Retinal pigment epithelial cell (primary cell): ENCODE measurements at regions not wholly inside any gene's neighbourhood (a gene's known extent, or its start where the extent isn't known, plus 50 kb on each side); places are given as distances from the start of the nearest gene placed in this dataset.
"Not testable (repeated sequence)": the region's sequence is repeated elsewhere in the genome, so short reads cannot be mapped to it uniquely, and the experiment has no call there.

ENCODE experiments used
- DNase-seq: peaks from one replicate; pipeline ENCODE4 v3.0.0-alpha.2; 2010; ENCODE audit warnings: low read depth
- H3K4me3 ChIP-seq: 2 replicates; pipeline ENCODE4 v1.5.1; 2011; ENCODE audit warnings: mild to moderate bottlenecking, low read length, control low read depth, moderate library complexity
- TF ChIP-seq, protein P1 (sequence below): conservative IDR thresholded peaks from 2 replicates; pipeline ENCODE4 v1.5.1; 2011; ENCODE audit warnings: low read depth, low read length, control low read depth, inconsistent platforms

GRCh38 chr7:156327474-156327873, 313.1 kb upstream of the RNF32 start:
- no peak for DNase-seq
- TF ChIP-seq, protein P1, sequence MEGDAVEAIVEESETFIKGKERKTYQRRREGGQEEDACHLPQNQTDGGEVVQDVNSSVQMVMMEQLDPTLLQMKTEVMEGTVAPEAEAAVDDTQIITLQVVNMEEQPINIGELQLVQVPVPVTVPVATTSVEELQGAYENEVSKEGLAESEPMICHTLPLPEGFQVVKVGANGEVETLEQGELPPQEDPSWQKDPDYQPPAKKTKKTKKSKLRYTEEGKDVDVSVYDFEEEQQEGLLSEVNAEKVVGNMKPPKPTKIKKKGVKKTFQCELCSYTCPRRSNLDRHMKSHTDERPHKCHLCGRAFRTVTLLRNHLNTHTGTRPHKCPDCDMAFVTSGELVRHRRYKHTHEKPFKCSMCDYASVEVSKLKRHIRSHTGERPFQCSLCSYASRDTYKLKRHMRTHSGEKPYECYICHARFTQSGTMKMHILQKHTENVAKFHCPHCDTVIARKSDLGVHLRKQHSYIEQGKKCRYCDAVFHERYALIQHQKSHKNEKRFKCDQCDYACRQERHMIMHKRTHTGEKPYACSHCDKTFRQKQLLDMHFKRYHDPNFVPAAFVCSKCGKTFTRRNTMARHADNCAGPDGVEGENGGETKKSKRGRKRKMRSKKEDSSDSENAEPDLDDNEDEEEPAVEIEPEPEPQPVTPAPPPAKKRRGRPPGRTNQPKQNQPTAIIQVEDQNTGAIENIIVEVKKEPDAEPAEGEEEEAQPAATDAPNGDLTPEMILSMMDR = no peak
- no peak overlapping the region for H3K4me3 ChIP-seq

DNA sequence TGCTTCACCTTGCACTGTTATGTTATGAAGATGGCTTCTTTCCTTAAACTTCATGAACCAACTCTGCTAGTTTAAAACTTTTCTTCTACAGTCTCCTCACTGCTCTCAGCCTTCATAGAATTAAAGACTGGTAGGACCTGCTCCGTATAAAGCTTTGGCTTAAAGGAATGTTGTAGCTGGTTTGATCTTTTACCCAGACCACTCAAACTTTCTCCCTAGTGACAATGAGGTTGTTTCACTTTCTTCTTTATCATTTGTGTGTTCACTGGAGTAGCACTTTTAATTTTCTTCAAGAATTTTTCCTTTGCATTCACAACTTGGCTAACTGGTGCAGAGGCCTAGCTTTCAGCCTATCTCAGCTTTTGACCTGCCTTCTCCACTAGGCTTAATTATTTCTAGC, 316.4 kb upstream of the RNF32 start:
- TF ChIP-seq, protein P1 = no peak
- DNase-seq = no peak
- no peak overlapping the region for H3K4me3 ChIP-seq

DNA sequence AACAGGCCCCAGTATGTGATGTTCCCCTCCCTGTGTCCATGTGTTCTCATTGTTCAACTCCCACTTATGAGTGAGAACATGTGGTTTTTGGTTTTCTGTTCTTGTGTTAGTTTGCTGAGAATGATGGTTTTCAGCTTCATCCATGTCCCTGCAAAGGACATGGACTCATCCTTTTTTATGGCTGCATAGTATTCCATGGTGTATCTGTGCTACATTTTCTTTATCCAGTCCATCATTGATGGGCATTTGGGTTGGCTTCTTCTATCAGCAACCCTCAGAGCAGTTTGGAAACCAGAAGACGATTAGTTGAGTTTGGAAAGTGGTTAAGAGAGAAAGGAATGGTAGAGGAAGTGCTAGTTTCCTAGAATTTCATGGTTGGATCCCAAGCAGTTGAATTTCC, 319.1 kb upstream of the RNF32 start:
- not testable (repeated sequence) for H3K4me3 ChIP-seq

DNA sequence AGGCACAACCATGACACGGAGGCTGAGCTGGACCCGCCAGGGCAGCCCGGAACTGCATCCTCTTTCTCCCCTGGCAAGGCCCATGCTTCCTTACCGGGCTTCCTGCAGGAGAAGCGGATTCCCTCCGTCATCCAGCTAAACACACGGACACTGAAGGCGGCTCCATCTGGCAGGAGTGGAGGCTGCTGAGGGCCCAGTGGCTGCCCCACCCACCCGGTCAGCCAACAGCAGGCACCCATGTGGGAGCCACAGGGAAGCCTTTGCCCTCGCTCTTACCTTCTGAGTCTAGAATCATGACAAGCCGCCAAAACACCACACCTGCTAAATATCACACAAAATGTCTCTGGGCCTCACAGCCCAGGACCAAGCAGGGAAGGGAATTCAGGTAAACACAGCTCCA, 321.6 kb upstream of the RNF32 start:
- no peak for DNase-seq
- no peak overlapping the region for H3K4me3 ChIP-seq
- TF ChIP-seq, protein P1 = no peak

More for the DNA sequence above, 319.1 kb upstream of the RNF32 start:
- not testable (repeated sequence) for DNase-seq

DNA sequence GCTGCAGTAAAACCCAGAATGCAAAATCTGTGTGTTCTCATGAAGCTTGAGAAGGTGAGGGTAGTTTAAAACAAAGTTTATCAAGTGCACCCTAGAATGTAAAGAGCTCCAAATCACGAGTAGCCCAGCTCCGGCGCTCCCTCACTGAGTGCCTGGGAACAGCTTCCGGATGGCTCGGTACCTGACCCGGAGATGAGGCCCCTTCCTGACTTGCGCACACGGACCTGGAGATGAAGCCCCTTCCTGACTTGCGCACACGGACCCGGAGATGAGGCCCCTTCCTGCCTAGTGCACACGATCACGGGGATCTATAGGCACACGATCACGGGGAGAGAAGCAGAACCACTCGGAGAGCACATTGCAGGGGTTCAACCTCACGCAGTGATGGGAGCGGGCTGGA, 322.1 kb upstream of the RNF32 start:
- no peak for DNase-seq
- TF ChIP-seq, protein P1 = no peak
- H3K4me3 ChIP-seq = no peak overlapping the region

DNA sequence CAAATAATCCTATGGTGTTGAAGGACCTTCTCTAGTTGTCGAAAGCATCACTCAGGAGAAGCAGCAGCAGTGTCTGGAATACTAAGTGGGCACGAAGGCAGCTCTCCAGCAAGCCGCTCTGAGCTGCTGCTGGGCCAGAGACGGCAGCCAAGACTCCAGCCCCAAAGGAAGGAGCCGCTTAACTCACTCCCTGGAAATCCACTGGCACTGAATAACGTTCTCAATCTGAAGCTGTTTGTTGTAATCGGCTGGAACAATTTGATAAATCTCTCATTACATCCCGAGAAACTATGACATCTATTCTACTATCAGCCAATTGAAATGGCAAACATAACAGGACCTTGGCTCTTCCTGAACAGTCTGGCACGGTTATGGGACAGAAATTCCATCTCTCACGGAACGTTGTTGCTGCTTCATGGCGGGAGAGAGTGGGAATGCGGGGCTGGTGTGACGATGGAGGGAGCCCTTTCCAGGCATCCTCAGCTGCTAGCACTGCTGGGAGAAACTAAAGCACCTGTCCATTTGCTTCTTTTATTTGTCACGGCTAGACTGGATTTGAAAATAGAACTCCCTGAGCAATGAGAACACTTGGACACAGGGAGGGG, 331.5 kb upstream of the RNF32 start:
- H3K4me3 ChIP-seq = no peak overlapping the region
- TF ChIP-seq, protein P1 = no peak
- no peak for DNase-seq

GRCh38 chr7:156307193-156307592, 333.4 kb upstream of the RNF32 start:
- DNase-seq = no peak
- TF ChIP-seq, protein P1 = no peak
- H3K4me3 ChIP-seq = no peak overlapping the region
